HUES6 (cell line): ENCODE measurements at regions not wholly inside any gene's neighbourhood (a gene's known extent, or its start where the extent isn't known, plus 50 kb on each side); places are given as distances from the start of the nearest gene placed in this dataset.

Source experiments
- H3K27ac ChIP-seq: 2 replicates; pipeline ENCODE4 v1.7.0; 2013; ENCODE audit warnings: low read depth, mild to moderate bottlenecking, low read length, inconsistent platforms
- H3K27me3 ChIP-seq: 2 replicates; pipeline ENCODE4 v1.6.1; 2013; ENCODE audit warnings: low read length; ENCODE audit not compliant: control insufficient read depth, insufficient read depth
- H3K36me3 ChIP-seq: 2 replicates; pipeline ENCODE4 v1.6.1; 2013; ENCODE audit warnings: low read length; ENCODE audit not compliant: control insufficient read depth, insufficient read depth
- H3K4me1 ChIP-seq: 2 replicates; pipeline ENCODE4 v1.6.1; 2013; ENCODE audit warnings: low read length; ENCODE audit not compliant: control insufficient read depth, insufficient read depth
- H3K4me3 ChIP-seq: 2 replicates; pipeline ENCODE4 v1.5.1; 2013; ENCODE audit warnings: low read depth, low read length
- H3K9ac ChIP-seq: one replicate; pipeline ENCODE4 v1.6.1; 2013; ENCODE audit warnings: mild to moderate bottlenecking, low read length
- H3K9me3 ChIP-seq: 2 replicates; pipeline ENCODE4 v1.6.1; 2013; ENCODE audit warnings: low read depth, low read length; ENCODE audit not compliant: control insufficient read depth, insufficient read depth

DNA sequence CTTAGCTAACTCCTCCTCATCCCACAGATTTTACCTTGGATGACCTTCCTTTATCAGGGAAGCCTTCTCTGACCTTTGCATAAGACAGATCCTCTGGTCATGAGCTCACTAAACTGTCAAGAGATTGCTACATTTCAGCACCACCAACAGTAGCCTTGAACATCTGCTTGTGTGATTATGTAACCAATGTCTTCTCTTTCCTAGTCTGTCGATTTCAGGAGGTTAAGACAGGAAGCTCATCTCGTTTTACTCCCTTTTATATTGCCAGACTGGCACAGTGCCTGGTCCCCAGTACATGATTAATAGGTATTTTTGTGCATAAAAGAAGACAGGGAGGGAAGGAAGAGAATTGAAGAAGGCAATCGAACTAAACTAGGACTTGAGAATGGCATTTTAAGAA, 1697.7 kb downstream of the EFNB2 start:
- H3K36me3 ChIP-seq: no peaks in the 10 kb centered on the region
- no peaks in the 10 kb centered on the region for H3K9me3 ChIP-seq
- H3K4me3 ChIP-seq: no peak overlapping the region
- H3K27me3 ChIP-seq: no peaks in the 10 kb centered on the region
- no peaks in the 10 kb centered on the region for H3K4me1 ChIP-seq
- H3K9ac ChIP-seq: no peak overlapping the region
- no peak overlapping the region for H3K27ac ChIP-seq

DNA sequence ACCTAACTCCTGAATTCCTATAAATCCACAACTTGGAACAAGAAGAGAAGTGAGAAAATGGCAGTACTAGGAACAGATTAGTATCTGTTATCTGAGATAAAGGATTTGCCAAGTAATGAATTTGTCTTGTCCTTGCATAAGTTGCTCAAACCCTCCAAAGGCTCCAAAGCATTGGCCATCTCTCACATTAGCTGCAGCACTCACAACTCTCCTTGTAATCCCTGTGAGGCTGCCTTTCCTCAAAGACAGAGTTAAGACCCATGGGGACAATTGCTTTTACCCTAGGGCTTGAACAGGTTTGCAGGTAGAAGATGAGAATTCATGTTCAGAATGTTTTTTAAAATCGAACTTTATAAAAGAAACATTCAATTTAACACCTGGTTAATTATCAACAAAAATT, 1702.2 kb downstream of the EFNB2 start:
- peaks cover 10% of the 10 kb centered on the region; the same call in 1 of the 2 replicates for H3K4me1 ChIP-seq
- no peak overlapping the region for H3K4me3 ChIP-seq
- H3K27me3 ChIP-seq: no peaks in the 10 kb centered on the region
- no peak overlapping the region for H3K9ac ChIP-seq
- no peaks in the 10 kb centered on the region for H3K9me3 ChIP-seq
- no peak overlapping the region for H3K27ac ChIP-seq
- H3K36me3 ChIP-seq: no peaks in the 10 kb centered on the region

DNA sequence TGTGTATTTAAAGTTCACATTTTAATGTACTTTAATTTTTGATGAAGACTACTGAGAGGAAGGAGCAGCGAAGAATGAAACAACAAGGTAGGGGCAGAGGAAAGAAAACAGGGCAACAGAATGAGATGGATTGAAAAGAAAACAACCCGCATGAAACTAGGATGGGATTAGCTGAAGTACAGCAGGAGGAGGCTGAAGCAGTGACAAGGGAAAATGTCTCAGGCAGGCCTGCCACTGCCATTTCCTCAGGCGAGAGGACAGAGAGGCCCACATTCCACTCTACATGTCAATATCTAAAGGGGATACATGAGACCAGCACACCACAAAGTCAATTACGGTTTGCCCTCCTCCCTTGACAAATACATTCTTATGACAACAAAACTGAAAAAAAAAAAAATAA, 1703.2 kb downstream of the EFNB2 start:
- H3K9ac ChIP-seq: no peak overlapping the region
- peaks cover 10% of the 10 kb centered on the region; the same call in 1 of the 2 replicates for H3K4me1 ChIP-seq

DNA sequence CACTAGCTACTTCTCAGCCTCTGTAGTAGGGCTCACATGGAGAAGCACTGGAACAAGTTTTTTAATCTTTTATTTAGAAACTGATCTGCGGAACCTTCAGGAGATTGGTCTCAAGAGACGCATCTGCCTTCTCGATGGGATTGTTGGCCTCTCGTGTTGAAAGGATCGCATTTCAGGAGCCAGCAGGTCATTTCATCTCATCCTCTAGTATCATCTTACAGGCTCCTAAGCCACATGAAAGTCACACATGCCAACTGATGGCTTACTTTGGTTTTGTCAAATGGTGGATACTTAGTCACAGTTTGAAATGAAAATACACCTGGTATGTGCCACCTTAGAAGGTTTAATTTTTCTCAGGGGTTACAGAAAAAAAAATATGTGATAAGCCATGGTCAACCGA, 1703.6 kb downstream of the EFNB2 start:
- Histone ChIP-seq H3K9ac (no peak overlapping the region), H3K4me3 (no peak overlapping the region), H3K9me3 (no peaks in the 10 kb centered on the region)

More for the DNA sequence above, 1703.2 kb downstream of the EFNB2 start:
- H3K4me3 ChIP-seq: no peak overlapping the region
- no peaks in the 10 kb centered on the region for H3K27me3 ChIP-seq
- no peaks in the 10 kb centered on the region for H3K9me3 ChIP-seq
- no peak overlapping the region for H3K27ac ChIP-seq
- no peaks in the 10 kb centered on the region for H3K36me3 ChIP-seq

DNA sequence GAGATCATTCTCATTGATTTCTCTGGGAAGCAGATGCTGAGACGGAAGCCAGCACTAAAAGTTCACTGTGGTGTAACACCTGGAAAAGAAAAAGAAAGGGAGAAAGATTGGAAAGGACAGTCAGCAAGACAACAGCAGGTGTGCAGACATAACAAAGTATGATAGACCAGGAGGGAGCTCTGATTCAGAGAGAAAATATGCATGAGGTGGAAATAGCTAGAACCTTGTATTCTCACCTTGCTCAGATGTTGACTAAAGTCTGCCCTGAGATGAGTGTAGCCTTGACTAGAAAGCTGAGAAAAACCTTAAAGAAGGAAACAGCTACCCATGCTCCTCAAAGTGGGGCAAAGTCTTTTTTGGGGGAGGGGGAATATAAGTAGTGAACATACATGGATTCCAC, 1711.8 kb downstream of the EFNB2 start:
- Histone ChIP-seq H3K27me3 (no peaks in the 10 kb centered on the region), H3K27ac (no peak overlapping the region), H3K9ac (no peak overlapping the region), H3K4me1 (no peaks in the 10 kb centered on the region), H3K36me3 (no peaks in the 10 kb centered on the region), H3K4me3 (no peak overlapping the region), H3K9me3 (no peaks in the 10 kb centered on the region)

More for the DNA sequence above, 1703.6 kb downstream of the EFNB2 start:
- Histone ChIP-seq H3K36me3 (no peaks in the 10 kb centered on the region), H3K4me1 (peaks cover 10% of the 10 kb centered on the region; the same call in 1 of the 2 replicates), H3K27me3 (no peaks in the 10 kb centered on the region), H3K27ac (no peak overlapping the region)

DNA sequence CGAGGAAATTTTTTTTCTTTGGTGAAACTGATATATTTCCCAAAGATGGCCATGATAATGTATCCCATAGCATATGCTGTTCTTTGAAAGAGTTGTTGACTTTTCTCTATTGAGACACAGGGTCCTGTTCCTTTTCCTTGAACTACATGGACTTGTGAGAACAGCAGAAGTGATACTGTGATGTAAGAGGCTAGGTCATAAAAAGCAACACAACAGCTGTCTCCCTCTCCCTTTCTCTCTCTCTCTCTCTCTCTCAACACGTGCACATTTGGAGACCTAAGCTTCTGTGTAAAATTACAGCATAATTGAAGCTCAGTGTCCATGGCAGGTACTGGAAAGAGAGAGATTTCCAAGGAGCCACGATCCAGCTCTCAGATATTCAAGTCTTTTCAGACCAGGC, 1712.4 kb downstream of the EFNB2 start:
- Histone ChIP-seq H3K4me1 (no peaks in the 10 kb centered on the region), H3K4me3 (no peak overlapping the region), H3K9ac (no peak overlapping the region), H3K36me3 (no peaks in the 10 kb centered on the region), H3K27ac (no peak overlapping the region), H3K27me3 (no peaks in the 10 kb centered on the region), H3K9me3 (no peaks in the 10 kb centered on the region)

DNA sequence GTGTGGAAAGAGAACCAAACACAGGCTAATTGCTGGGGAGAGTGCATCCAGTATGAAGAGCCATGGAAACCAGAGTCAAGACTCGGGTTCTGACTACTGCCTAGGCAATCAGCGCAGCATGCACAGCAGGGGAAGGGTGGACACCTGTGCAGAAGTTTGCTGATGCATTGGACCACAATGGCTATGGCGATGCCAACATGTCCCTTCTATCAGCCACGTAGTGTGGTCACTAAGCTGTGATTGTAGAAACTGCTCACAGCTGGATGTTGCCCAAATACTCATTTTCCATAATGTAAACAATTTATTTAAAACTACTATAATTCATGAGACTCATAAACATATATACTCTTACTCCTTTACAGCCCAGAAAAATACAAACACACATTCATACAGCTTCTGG, 1718.2 kb downstream of the EFNB2 start:
- no peak overlapping the region for H3K9ac ChIP-seq
- H3K4me3 ChIP-seq: no peak overlapping the region
- no peaks in the 10 kb centered on the region for H3K4me1 ChIP-seq
- H3K9me3 ChIP-seq: no peaks in the 10 kb centered on the region
- H3K36me3 ChIP-seq: no peaks in the 10 kb centered on the region
- H3K27ac ChIP-seq: no peak overlapping the region
- no peaks in the 10 kb centered on the region for H3K27me3 ChIP-seq

DNA sequence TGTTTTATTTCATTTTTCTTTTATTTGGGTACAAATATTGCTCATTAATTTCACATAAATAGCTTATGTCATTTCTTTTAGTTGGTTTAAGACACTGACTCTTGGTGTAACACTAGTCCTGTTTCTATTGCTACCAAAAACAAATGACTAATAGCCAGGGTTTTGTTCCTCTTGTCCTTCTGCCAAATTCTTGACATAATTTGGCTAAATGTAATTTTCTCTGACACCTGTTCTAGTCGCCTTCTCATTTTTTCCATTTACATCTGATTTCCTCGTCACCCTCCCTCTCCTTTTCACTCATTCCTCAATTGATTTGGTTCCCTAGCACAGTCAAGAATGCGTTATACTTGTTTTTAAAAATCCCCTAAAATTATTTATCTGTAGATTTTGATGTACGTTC, 1718.7 kb downstream of the EFNB2 start:
- no peak overlapping the region for H3K27ac ChIP-seq
- no peaks in the 10 kb centered on the region for H3K36me3 ChIP-seq
- H3K27me3 ChIP-seq: no peaks in the 10 kb centered on the region
- no peak overlapping the region for H3K4me3 ChIP-seq
- no peaks in the 10 kb centered on the region for H3K9me3 ChIP-seq
- no peaks in the 10 kb centered on the region for H3K4me1 ChIP-seq
- no peak overlapping the region for H3K9ac ChIP-seq

DNA sequence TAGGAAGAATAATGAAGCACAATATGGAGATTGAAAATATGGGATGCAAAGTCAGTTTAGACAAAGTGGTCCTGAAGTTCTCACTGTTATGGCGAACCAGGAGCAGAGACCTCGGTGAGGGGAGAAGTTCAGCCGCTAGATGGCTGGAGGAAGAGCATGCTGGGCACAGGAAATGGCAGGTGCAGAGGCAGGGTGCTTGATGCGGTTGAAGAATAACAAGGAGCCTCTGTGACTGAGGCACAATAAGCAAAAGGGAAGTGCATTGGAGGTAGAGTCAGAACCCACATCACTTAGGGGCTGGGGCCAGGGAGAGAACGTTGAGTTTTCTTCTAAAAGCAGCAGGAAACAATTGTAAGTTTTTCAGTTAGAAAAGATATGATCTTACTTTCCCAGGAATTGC, 1725.2 kb downstream of the EFNB2 start:
- H3K27me3 ChIP-seq: no peaks in the 10 kb centered on the region
- no peak overlapping the region for H3K27ac ChIP-seq
- H3K4me1 ChIP-seq: no peaks in the 10 kb centered on the region
- no peaks in the 10 kb centered on the region for H3K36me3 ChIP-seq
- H3K9ac ChIP-seq: no peak overlapping the region
- no peaks in the 10 kb centered on the region for H3K9me3 ChIP-seq
- H3K4me3 ChIP-seq: no peak overlapping the region

DNA sequence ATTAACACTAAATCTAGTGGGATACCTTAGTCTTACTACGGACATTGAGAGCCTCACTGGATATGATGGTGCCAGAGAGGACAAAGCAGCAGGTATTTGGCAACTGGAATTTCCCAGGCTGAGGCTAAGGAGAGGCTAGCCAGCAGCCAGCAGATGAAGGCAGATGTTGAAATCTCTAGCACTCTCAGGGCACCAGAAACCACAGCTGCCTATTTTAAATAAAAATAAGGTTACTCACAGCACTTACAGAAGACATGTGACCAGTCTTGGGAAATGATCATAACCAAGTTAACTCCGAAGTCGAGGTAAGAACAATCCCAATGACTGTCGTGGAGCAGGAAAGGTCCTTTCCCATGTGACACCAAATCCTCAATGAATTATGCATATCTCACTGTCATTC, 1726.0 kb downstream of the EFNB2 start:
- Histone ChIP-seq H3K9ac (no peak overlapping the region), H3K36me3 (no peaks in the 10 kb centered on the region), H3K4me1 (no peaks in the 10 kb centered on the region)

DNA sequence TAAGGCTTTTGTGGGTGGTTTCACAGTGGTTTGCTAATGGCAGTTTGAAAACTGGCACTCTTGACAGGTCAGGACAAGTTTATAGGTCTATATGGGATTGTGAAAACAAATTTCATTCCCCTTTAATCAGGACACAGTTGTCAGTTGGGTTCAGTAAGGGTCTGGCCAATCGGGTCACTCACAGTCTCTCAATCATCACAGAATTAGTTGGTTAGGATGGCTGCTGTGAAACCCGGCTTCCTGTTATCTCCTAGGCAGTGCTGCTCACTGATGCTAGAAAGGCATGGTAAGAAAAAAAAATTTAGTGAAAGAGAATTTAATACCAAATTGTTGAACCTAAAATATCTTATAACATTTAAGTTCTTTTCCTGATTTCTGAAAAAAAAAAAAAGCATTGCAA, 1730.1 kb downstream of the EFNB2 start:
- no peaks in the 10 kb centered on the region for H3K4me1 ChIP-seq
- no peak overlapping the region for H3K27ac ChIP-seq
- H3K36me3 ChIP-seq: no peaks in the 10 kb centered on the region
- no peaks in the 10 kb centered on the region for H3K9me3 ChIP-seq
- no peak overlapping the region for H3K9ac ChIP-seq
- no peaks in the 10 kb centered on the region for H3K27me3 ChIP-seq
- H3K4me3 ChIP-seq: no peak overlapping the region

More for the DNA sequence above, 1726.0 kb downstream of the EFNB2 start:
- Histone ChIP-seq H3K27me3 (no peaks in the 10 kb centered on the region), H3K4me3 (no peak overlapping the region), H3K27ac (no peak overlapping the region), H3K9me3 (no peaks in the 10 kb centered on the region)

DNA sequence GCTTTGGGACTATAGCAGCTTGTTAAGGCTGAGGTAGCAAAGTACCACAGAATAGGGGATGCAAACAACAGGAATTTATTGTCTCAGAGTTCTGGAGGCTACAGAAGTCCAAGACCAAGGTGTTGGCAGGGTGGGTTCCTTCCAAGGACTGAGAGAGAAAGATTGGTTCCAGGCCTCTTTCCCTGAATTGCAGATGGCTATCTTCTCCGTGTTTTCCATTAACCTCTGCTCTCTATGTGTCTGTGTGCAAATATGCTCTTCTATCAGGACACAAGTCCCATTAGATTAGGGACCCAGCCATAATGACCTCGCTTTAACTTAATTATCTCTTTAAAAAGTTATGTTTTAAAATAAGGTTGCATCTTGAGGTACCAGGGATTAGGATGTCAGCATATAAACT, 1732.9 kb upstream of the SLC10A2 start:
- Histone ChIP-seq H3K27ac (no peak overlapping the region), H3K36me3 (no peaks in the 10 kb centered on the region), H3K9ac (no peak overlapping the region), H3K27me3 (no peaks in the 10 kb centered on the region), H3K9me3 (no peaks in the 10 kb centered on the region), H3K4me1 (0 out of 2 replicates have a peak, but pooled peaks cover 4% of the 10 kb centered on the region), H3K4me3 (no peak overlapping the region)
